Liver (tissue), 3 donors: ENCODE measurements at regions not wholly inside any gene's neighbourhood (a gene's known extent, or its start where the extent isn't known, plus 50 kb on each side); places are given as distances from the start of the nearest gene placed in this dataset.

Experiments
- CTCF ChIP-seq: fragments of 150-350 bp; IDR thresholded peaks from 2 replicates; pipeline ENCODE4 v1.5.1; 2017; ENCODE audit warnings: improper control_type of control experiment, low read depth, low read length; ENCODE audit not compliant: missing input control
- GABPA ChIP-seq, 2 donors: IDR thresholded peaks in 1 of 2; conservative IDR thresholded peaks in 1 of 2; 2 replicates each; pipeline ENCODE4 v1.6.1; 2016; ENCODE audit warnings: antibody characterized with exemption in 2 of 2, mild to moderate bottlenecking in 1 of 2, moderate library complexity in 1 of 2
- JUND ChIP-seq, 2 donors: IDR thresholded peaks; 2 replicates each; pipeline ENCODE4 v1.6.1; 2016; ENCODE audit warnings: antibody characterized with exemption in 2 of 2
- MAX ChIP-seq: IDR thresholded peaks from 2 replicates; pipeline ENCODE4 v1.6.1; 2016; ENCODE audit warnings: antibody characterized with exemption
- RAD21 ChIP-seq, 2 donors: IDR thresholded peaks; 2 replicates each; pipeline ENCODE4 v1.6.1; 2016; ENCODE audit warnings: antibody characterized with exemption in 2 of 2, mild to moderate bottlenecking in 2 of 2
- REST ChIP-seq: IDR thresholded peaks from 2 replicates; pipeline ENCODE4 v1.6.1; 2016; ENCODE audit warnings: antibody characterized with exemption, mild to moderate bottlenecking
- SP1 ChIP-seq: IDR thresholded peaks from 2 replicates; pipeline ENCODE4 v1.6.1; 2018; ENCODE audit warnings: antibody characterized with exemption, mild to moderate bottlenecking
- TAF1 ChIP-seq: conservative IDR thresholded peaks from 2 replicates; pipeline ENCODE4 v1.6.1; 2016; ENCODE audit warnings: antibody characterized with exemption, mild to moderate bottlenecking
- YY1 ChIP-seq: IDR thresholded peaks from 2 replicates; pipeline ENCODE4 v1.6.1; 2016; ENCODE audit warnings: antibody characterized with exemption, mild to moderate bottlenecking
- ZBTB33 ChIP-seq: IDR thresholded peaks from 2 replicates; pipeline ENCODE4 v1.6.1; 2016; ENCODE audit warnings: antibody characterized with exemption
- donor health status: healthy.
- donor health status: healthy.

GRCh38 chr10:81101062-81101461 lies 563.4 kb downstream of the SH2D4B start:
- TF ChIP-seq YY1 (no peak), CTCF (no peak), SP1 (no peak), RAD21 (IDR thresholded peaks at IDR 0.05) (no peak), GABPA (IDR thresholded peaks at IDR 0.05 in 1 of 2, conservative IDR thresholded peaks at IDR 0.05 in 1 of 2) (no peak), MAX (no peak), JUND (IDR thresholded peaks at IDR 0.05) (no peak), ZBTB33 (no peak), REST (no peak), TAF1 (no peak)
